ENCODE measurements at regions not wholly inside any gene's neighbourhood (a gene's known extent, or its start where the extent isn't known, plus 50 kb on each side); places are given as distances from the start of the nearest gene placed in this dataset.

DNA sequence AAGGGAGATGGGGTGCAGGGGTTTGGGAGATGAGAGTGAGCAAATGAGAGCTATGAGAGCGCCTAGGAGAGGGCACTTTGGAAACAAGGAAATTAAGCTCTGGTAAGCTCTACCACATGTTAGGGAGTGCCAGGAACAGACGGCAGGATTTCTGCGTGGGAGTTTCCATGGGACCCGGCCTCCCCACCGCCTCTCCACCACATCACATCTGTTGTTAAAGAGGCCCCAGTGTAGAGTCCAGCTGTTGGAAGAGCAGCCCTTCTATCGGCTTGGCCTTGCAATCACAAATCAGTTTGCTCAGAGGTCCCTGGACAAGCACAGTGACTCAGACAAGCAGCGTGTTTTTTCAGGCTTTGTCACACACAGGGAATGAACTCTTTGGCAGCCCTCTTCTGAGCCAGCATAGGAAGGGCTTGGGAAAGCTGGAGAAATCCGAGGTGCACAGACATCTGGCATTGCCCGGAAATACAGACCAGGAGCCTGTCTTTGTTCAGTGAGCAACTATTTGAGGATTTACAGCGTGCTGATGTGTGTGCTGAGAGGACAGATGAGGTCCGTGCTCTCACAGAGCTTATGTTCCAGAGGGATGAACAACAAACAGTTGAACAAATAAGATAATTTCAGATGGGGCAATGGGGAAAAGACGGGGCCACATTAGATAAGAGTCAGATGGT, 370.6 kb upstream of the PROK2 start (continued):
- TF ChIP-seq KDM5A (IDR thresholded peaks at IDR 0.05; ENCODE audit: low read length) (no peak), BCL11A (IDR thresholded peaks at IDR 0.05; ENCODE audit: low read depth in 2 of 2, low read length in 2 of 2) (no peak), SRF (IDR thresholded peaks at IDR 0.05; ENCODE audit: low read depth, low read length) (no peak)

Measured in H1 (cell line).